Stomach (tissue), 4 donors: ENCODE measurements at regions not wholly inside any gene's neighbourhood (a gene's known extent, or its start where the extent isn't known, plus 50 kb on each side); places are given as distances from the start of the nearest gene placed in this dataset.

Experiments
- CTCF ChIP-seq, 7 experiments: fragments of 450-650 bp in 4 of 7; fragments of 200-600 bp in 3 of 7; sonication (generic) in 3 of 7; IDR thresholded peaks; one replicate each; pipeline ENCODE4 v1.5.1; 2016 to 2019; ENCODE audit warnings: antibody characterized with exemption in 7 of 7, control low read depth in 2 of 7, mild to moderate bottlenecking in 1 of 7
- POLR2AphosphoS5 ChIP-seq, 3 donors: sonication (generic); formaldehyde crosslinking; IDR thresholded peaks; one replicate each; pipeline ENCODE4 v1.6.1; 2016; ENCODE audit warnings: antibody characterized with exemption in 3 of 3

- TF ChIP-seq CTCF (IDR thresholded peaks at IDR 0.05) (no peak), POLR2AphosphoS5 (IDR thresholded peaks at IDR 0.05) (no peak)
These were observed 366.3 kb downstream of the PLPP3 start for GRCh38 chr1:56213068-56213467.
